Suprapubic skin (tissue), 4 donors: ENCODE measurements at regions not wholly inside any gene's neighbourhood (a gene's known extent, or its start where the extent isn't known, plus 50 kb on each side); places are given as distances from the start of the nearest gene placed in this dataset.

Experiments
- DNase-seq, 2 donors: peaks; one replicate each; pipeline ENCODE4 v3.0.0-alpha.2; 2019; ENCODE audit warnings: low spot score in 2 of 2
- H3K27ac ChIP-seq: fragments of 200-600 bp; sonication (generic); one replicate; pipeline ENCODE4 v1.5.1; 2019
- H3K27me3 ChIP-seq: fragments of 200-600 bp; sonication (generic); one replicate; pipeline ENCODE4 v1.5.1; 2019
- H3K36me3 ChIP-seq: fragments of 200-600 bp; sonication (generic); one replicate; pipeline ENCODE4 v1.5.1; 2019
- H3K4me1 ChIP-seq: fragments of 200-600 bp; sonication (generic); one replicate; pipeline ENCODE4 v1.5.1; 2019
- H3K4me3 ChIP-seq: fragments of 200-600 bp; sonication (generic); one replicate; pipeline ENCODE4 v1.5.1; 2019; ENCODE audit warnings: mild to moderate bottlenecking
- H3K9me3 ChIP-seq: fragments of 200-600 bp; sonication (generic); one replicate; pipeline ENCODE4 v1.5.1; 2019
- CTCF ChIP-seq, 2 donors: fragments of 200-600 bp in 1 of 2; fragments of 450-650 bp in 1 of 2; sonication (generic) in 1 of 2; IDR thresholded peaks; one replicate each; pipeline ENCODE4 v1.5.1; 2016 to 2019; ENCODE audit warnings: antibody characterized with exemption in 2 of 2, mild to moderate bottlenecking in 1 of 2, moderate library complexity in 1 of 2
- EP300 ChIP-seq: sonication (generic); formaldehyde crosslinking; IDR thresholded peaks from one replicate; pipeline ENCODE4 v1.6.1; 2017; ENCODE audit warnings: antibody characterized with exemption
- POLR2A ChIP-seq, 2 donors: fragments of 450-650 bp; IDR thresholded peaks; one replicate each; pipeline ENCODE4 v1.6.1; 2017; ENCODE audit warnings: antibody characterized with exemption in 2 of 2, mild to moderate bottlenecking in 2 of 2, moderate library complexity in 2 of 2
- POLR2AphosphoS5 ChIP-seq, 3 donors: sonication (generic); formaldehyde crosslinking; IDR thresholded peaks; one replicate each; pipeline ENCODE4 v1.6.1; 2017; ENCODE audit warnings: antibody characterized with exemption in 3 of 3
- WGBS: methylation state at CpG from one replicate; pipeline ENCODE4 v1.1.5; 2018; 5-methylcytosine and 5-hydroxymethylcytosine counted together

DNA sequence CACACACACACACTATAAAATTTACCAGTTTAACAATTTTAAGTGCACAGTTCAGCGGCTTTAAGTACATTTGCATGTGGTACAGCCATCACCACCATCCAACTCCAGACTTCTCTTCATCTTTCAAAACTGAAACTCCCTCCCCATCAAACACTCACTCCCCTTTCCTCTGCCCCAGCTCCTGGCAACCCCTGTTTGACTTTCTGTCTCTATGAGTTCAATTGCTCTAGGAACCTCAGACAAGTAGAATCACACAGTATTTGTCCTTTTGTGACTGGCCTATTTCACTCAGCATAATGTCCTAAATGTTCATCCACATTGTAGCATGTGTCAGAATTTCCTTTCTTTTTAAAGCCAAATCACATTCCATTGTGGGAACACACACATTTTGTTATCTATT, 302.8 kb upstream of the FOXQ1 start:
- Histone ChIP-seq H3K9me3 (no peaks in the 10 kb centered on the region), H3K4me1 (no peaks in the 10 kb centered on the region), H3K27me3 (no peaks in the 10 kb centered on the region), H3K36me3 (no peaks in the 10 kb centered on the region), H3K27ac (no peak overlapping the region), H3K4me3 (no peak overlapping the region)
- no peak for DNase-seq
- TF ChIP-seq POLR2A (IDR thresholded peaks at IDR 0.05) (no peak), CTCF (IDR thresholded peaks at IDR 0.05) (no peak), EP300 (no peak), POLR2AphosphoS5 (IDR thresholded peaks at IDR 0.05) (no peak)
- 94% methylated on average over 1 of the region's 1 CpG for WGBS

GRCh38 chr6:1007159-1007558, 304.7 kb upstream of the FOXQ1 start:
- 83% methylated on average over 4 of the region's 4 CpGs for WGBS

GRCh38 chr6:1004885-1005630, 306.8 kb upstream of the FOXQ1 start:
- Histone ChIP-seq H3K36me3 (no peaks in the 10 kb centered on the region), H3K4me1 (no peaks in the 10 kb centered on the region), H3K9me3 (no peaks in the 10 kb centered on the region), H3K4me3 (no peak overlapping the region), H3K27me3 (no peaks in the 10 kb centered on the region), H3K27ac (no peak overlapping the region)
- DNase-seq = no peak
- TF ChIP-seq CTCF (IDR thresholded peaks at IDR 0.05) (no peak), EP300 (no peak), POLR2AphosphoS5 (IDR thresholded peaks at IDR 0.05) (no peak), POLR2A (IDR thresholded peaks at IDR 0.05) (no peak)
- WGBS = 88% methylated on average over 11 of the region's 11 CpGs

More at GRCh38 chr6:1007159-1007558, 304.7 kb upstream of the FOXQ1 start:
- Histone ChIP-seq H3K9me3 (no peaks in the 10 kb centered on the region), H3K4me1 (no peaks in the 10 kb centered on the region), H3K27ac (no peak overlapping the region), H3K36me3 (no peaks in the 10 kb centered on the region), H3K4me3 (no peak overlapping the region), H3K27me3 (no peaks in the 10 kb centered on the region)
- DNase-seq = no peak
- no peak for TF ChIP-seq EP300
- TF ChIP-seq CTCF (IDR thresholded peaks at IDR 0.05) = no peak
- TF ChIP-seq POLR2AphosphoS5 (IDR thresholded peaks at IDR 0.05) = no peak
- no peak for TF ChIP-seq POLR2A (IDR thresholded peaks at IDR 0.05)

- H3K27me3 ChIP-seq = no peaks in the 10 kb centered on the region
- no peaks in the 10 kb centered on the region for H3K9me3 ChIP-seq
- H3K36me3 ChIP-seq = no peaks in the 10 kb centered on the region
- no peak overlapping the region for H3K4me3 ChIP-seq
- 95% methylated on average over 37 of the region's 37 CpGs for WGBS
- no peak for DNase-seq
- H3K27ac ChIP-seq = no peak overlapping the region
- H3K4me1 ChIP-seq = no peaks in the 10 kb centered on the region
- TF ChIP-seq POLR2AphosphoS5 (IDR thresholded peaks at IDR 0.05) (no peak), CTCF (IDR thresholded peaks at IDR 0.05) (no peak), EP300 (no peak), POLR2A (IDR thresholded peaks at IDR 0.05) (no peak)
Observed at GRCh38 chr6:1003394-1004160, 308.3 kb upstream of the FOXQ1 start.

DNA sequence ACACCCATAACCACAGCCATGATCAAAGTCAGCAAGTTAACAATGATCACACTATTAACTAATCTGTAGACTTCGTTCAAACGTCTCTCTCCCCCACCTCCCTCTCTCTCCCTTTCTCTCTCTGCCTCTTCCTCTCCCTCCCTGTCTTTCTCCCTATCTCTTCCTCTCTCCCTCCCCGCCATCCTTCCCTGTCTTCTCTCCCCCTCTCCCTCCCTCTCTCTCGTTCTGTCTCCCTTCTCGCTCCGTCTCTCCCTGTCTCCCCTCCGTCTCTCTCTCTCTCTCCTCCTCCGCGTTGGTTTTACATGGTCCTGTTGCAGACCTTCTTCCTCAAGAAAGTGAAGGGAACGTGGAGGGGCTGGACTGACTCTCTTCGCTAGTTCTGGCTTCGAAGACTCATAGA, 308.9 kb upstream of the FOXQ1 start:
- Histone ChIP-seq H3K36me3 (no peaks in the 10 kb centered on the region), H3K27me3 (no peaks in the 10 kb centered on the region), H3K4me3 (no peak overlapping the region), H3K27ac (no peak overlapping the region), H3K4me1 (no peaks in the 10 kb centered on the region), H3K9me3 (no peaks in the 10 kb centered on the region)
- TF ChIP-seq POLR2A (IDR thresholded peaks at IDR 0.05) = no peak
- no peak for TF ChIP-seq EP300
- TF ChIP-seq POLR2AphosphoS5 (IDR thresholded peaks at IDR 0.05) = no peak
- TF ChIP-seq CTCF (IDR thresholded peaks at IDR 0.05) = no peak
- 90% methylated on average over 12 of the region's 12 CpGs for WGBS
- no peak for DNase-seq
